Heart right ventricle (tissue), 16 donors: ENCODE measurements at regions not wholly inside any gene's neighbourhood (a gene's known extent, or its start where the extent isn't known, plus 50 kb on each side); places are given as distances from the start of the nearest gene placed in this dataset.
"Not testable (repeated sequence)": the region's sequence is repeated elsewhere in the genome, so short reads cannot be mapped to it uniquely, and the experiment has no call there.

Source experiments
- ATAC-seq, 8 donors: fragments of 200-7000 bp; cut with Tn5 transposase; one replicate each; pipeline ENCODE4 v1.9.1; 2020; ENCODE audit warnings: mild to moderate bottlenecking in 8 of 8, moderate library complexity in 8 of 8, moderate number of reproducible peaks in 1 of 8
- DNase-seq, 2 donors: peaks; one replicate each; pipeline ENCODE4 v3.0.0-alpha.2; 2020
- H3K27ac ChIP-seq, 10 donors: fragments of 200-600 bp; sonication (generic) in 2 of 10; one replicate each; pipeline versions ENCODE4 v1.5.0 to v1.8.0; 2020 to 2022; ENCODE audit warnings: mild to moderate bottlenecking in 3 of 10
- H3K27me3 ChIP-seq, 7 donors: fragments of 200-600 bp; one replicate each; pipeline ENCODE4 v1.8.0; 2021 to 2022; ENCODE audit warnings: mild to moderate bottlenecking in 2 of 7
- H3K36me3 ChIP-seq, 9 donors: fragments of 200-600 bp; sonication (generic) in 1 of 9; one replicate each; pipeline versions ENCODE4 v1.5.0 to v1.8.0; 2020 to 2022; ENCODE audit warnings: mild to moderate bottlenecking in 2 of 9
- H3K4me1 ChIP-seq, 9 donors: fragments of 200-600 bp; sonication (generic) in 1 of 9; one replicate each; pipeline versions ENCODE4 v1.5.0 to v1.8.0; 2020 to 2022; ENCODE audit warnings: mild to moderate bottlenecking in 4 of 9
- H3K4me3 ChIP-seq, 10 donors: fragments of 200-600 bp; sonication (generic) in 2 of 10; one replicate each; pipeline versions ENCODE4 v1.5.0 to v1.8.0; 2020 to 2022; ENCODE audit warnings: mild to moderate bottlenecking in 7 of 10, moderate library complexity in 2 of 10
- H3K9me3 ChIP-seq, 11 donors: fragments of 200-600 bp in 10 of 11; sonication (generic) in 2 of 11; one replicate each; pipeline versions ENCODE4 v1.5.0 to v1.8.0; 2013 to 2022; ENCODE audit warnings: mild to moderate bottlenecking in 2 of 11, control low read depth in 1 of 11, moderate library complexity in 1 of 11
- CTCF ChIP-seq, 9 donors: fragments of 200-600 bp; sonication (generic) in 2 of 9; IDR thresholded peaks; one replicate each; pipeline versions ENCODE4 v1.5.0 to v1.8.0; 2021 to 2022; ENCODE audit warnings: antibody characterized with exemption in 9 of 9, mild to moderate bottlenecking in 5 of 9, moderate library complexity in 1 of 9
- WGBS, 2 donors: extraction: QIAGEN DNeasy Blood & Tissue Kit; methylation state at CpG; one replicate each; pipeline ENCODE4 v1.1.7; 2013; ENCODE audit warnings: inconsistent platforms in 1 of 2; 5-methylcytosine and 5-hydroxymethylcytosine counted together
- intact Hi-C, 10 donors: fragments of 100-400 bp; cut with DNase I; formaldehyde crosslinking; loops; one replicate each; pipeline versions ENCODE4 v1.11.1 to v1.14.2; 2022
- donor health status: Arrhythmogenic right ventricular cardiomyopathy.
- donor health status: ischemic (EF 13 %, LVEDD 7.1; RV severe dilation, severe dysfunction).
- donor health status: healthy with polysubstance abuse.
- donor health status: DM: no; HTN: yes; CAD: no.
- donor health status: DM: no; HTN: no; CAD: no.
- donor health status: ischemic (EF 25% LVEDD 6.9; RV normal size, moderate dysfunction).
- donor health status: ischemic (EF 25% LVEDD 5.7; RV mildly dilated, moderate dysfunction).
- donor health status: healthy.
- donor health status: DM: yes; HTN: yes; CAD: no.
- donor health status: Ischemic cardiomyopathy.
- donor health status: ischemic (EF 35%, LVEDD 5.7; RV mildly dilated, moderate dysfunction).
- donor health status: nonischemic (EF 11% LVEDD 7.7; RV severe dilation, severe dysfunction).
- donor health status: DM: yes; HTN: yes; CAD: no.
- donor health status: PGD.
- donor health status: ischemic (EF 29% LVEDD 5.4; RV normal size, mild dysfunction).
- donor health status: nonischemic (EF 23%, LVEDD 6.1; RV moderate dilation, normal function).

- peaks cover 0 to 16% (median 6%) of the 10 kb centered on the region in 9 donors for H3K4me1 ChIP-seq
- DNase-seq (no peak), ATAC-seq (no peak)
- H3K4me3 ChIP-seq: no peak overlapping the region
- WGBS, 2 donors: 81 to 91% methylated on average over 6 of the region's 6 CpGs
- intact Hi-C loops: loop anchor here in 1 of 10 donors (10.0 kb wide), 1 partner anchor 150 kb away; no protein-coding TSS in a partner anchor
- no peaks in the 10 kb centered on the region for H3K27me3 ChIP-seq
- peaks cover 0 to 8% (median 0%) of the 10 kb centered on the region in 11 donors for H3K9me3 ChIP-seq
- no peak overlapping the region for H3K27ac ChIP-seq
- H3K36me3 ChIP-seq: no peaks in the 10 kb centered on the region
- no peak for TF ChIP-seq CTCF (IDR thresholded peaks at IDR 0.05)
These were observed 1013.1 kb downstream of the KCNMA1 start for GRCh38 chr10:76624470-76624869.

GRCh38 chr10:76621886-76622620 lies 1015.6 kb downstream of the KCNMA1 start:
- ATAC-seq: no peak
- WGBS, 2 donors: 51 to 54% methylated on average over 2 of the region's 2 CpGs
- H3K27ac ChIP-seq: no peak overlapping the region
- intact Hi-C loops: loop anchor here in 1 of 10 donors (10.0 kb wide), 1 partner anchor 153 kb away; no protein-coding TSS in a partner anchor
- peaks cover 0 to 16% (median 6%) of the 10 kb centered on the region in 9 donors for H3K4me1 ChIP-seq
- DNase-seq: no peak
- no peak overlapping the region for H3K4me3 ChIP-seq
- H3K9me3 ChIP-seq: peaks cover 0 to 13% (median 0%) of the 10 kb centered on the region in 11 donors
- no peaks in the 10 kb centered on the region for H3K36me3 ChIP-seq
- no peak for TF ChIP-seq CTCF (IDR thresholded peaks at IDR 0.05)
- no peaks in the 10 kb centered on the region for H3K27me3 ChIP-seq

- WGBS, 2 donors: 88 to 94% methylated on average over 1 of the region's 1 CpG
- Histone ChIP-seq H3K27ac (no peak overlapping the region), H3K4me1 (no peaks in the 10 kb centered on the region), H3K27me3 (no peaks in the 10 kb centered on the region), H3K36me3 (no peaks in the 10 kb centered on the region), H3K9me3 (peaks cover 0 to 18% (median 0%) of the 10 kb centered on the region in 11 donors), H3K4me3 (no peak overlapping the region)
- DNase-seq (no peak), ATAC-seq (no peak)
- intact Hi-C loops: no loop called here
- no peak for TF ChIP-seq CTCF (IDR thresholded peaks at IDR 0.05)
These were observed 1019.0 kb downstream of the KCNMA1 start for GRCh38 chr10:76618641-76619040.

DNA sequence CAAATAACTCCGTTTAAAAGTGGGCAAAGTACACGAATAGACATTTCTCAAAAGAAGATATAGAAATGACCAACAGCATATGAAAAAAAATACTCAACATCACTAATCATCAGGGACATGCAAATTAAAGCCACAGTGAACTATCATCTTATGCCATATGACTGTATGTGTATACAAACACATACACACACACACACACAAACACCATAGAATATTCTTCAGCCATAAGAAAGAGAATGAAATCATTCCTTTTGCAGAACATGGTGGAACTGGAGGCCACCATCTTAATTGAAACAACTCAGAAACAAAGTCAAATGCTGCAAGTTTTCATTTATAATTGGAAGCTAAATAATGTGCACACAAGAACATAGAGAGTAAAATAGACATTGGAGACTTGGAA lies 1019.4 kb downstream of the KCNMA1 start:
- H3K27me3 ChIP-seq: no peaks in the 10 kb centered on the region
- WGBS, 2 donors: 89 to 94% methylated on average over 2 of the region's 2 CpGs
- no peak for TF ChIP-seq CTCF (IDR thresholded peaks at IDR 0.05)
- intact Hi-C loops: no loop called here
- no peak overlapping the region for H3K27ac ChIP-seq
- DNase-seq: no peak
- H3K4me3 ChIP-seq: no peak overlapping the region
- peaks cover 0 to 18% (median 0%) of the 10 kb centered on the region in 11 donors for H3K9me3 ChIP-seq
- no peaks in the 10 kb centered on the region for H3K4me1 ChIP-seq
- ATAC-seq: no peak
- H3K36me3 ChIP-seq: no peaks in the 10 kb centered on the region

- peaks cover 0 to 22% (median 0%) of the 10 kb centered on the region in 11 donors for H3K9me3 ChIP-seq
- ATAC-seq, H3K27ac ChIP-seq, intact Hi-C loops, H3K27me3 ChIP-seq, H3K4me1 ChIP-seq, H3K36me3 ChIP-seq, DNase-seq, H3K4me3 ChIP-seq: not testable (repeated sequence)
These were observed 1020.9 kb downstream of the KCNMA1 start for GRCh38 chr10:76616666-76617065.
